DND-41 (cell line): ENCODE measurements at regions not wholly inside any gene's neighbourhood (a gene's known extent, or its start where the extent isn't known, plus 50 kb on each side); places are given as distances from the start of the nearest gene placed in this dataset.

ENCODE experiments used
- EZH2 ChIP-seq: IDR thresholded peaks from 3 replicates; pipeline ENCODE4 v1.6.1; 2012; ENCODE audit warnings: borderline replicate concordance, low read depth, mild to moderate bottlenecking, moderate library complexity, low read length, inconsistent platforms; ENCODE audit not compliant: severe bottlenecking
- TF ChIP-seq, protein P1 (sequence below): IDR thresholded peaks from 2 replicates; pipeline ENCODE4 v1.5.1; 2012; ENCODE audit warnings: borderline replicate concordance, low read length, moderate library complexity, mild to moderate bottlenecking; ENCODE audit not compliant: poor library complexity, severe bottlenecking; ENCODE audit errors: extremely low read depth

DNA sequence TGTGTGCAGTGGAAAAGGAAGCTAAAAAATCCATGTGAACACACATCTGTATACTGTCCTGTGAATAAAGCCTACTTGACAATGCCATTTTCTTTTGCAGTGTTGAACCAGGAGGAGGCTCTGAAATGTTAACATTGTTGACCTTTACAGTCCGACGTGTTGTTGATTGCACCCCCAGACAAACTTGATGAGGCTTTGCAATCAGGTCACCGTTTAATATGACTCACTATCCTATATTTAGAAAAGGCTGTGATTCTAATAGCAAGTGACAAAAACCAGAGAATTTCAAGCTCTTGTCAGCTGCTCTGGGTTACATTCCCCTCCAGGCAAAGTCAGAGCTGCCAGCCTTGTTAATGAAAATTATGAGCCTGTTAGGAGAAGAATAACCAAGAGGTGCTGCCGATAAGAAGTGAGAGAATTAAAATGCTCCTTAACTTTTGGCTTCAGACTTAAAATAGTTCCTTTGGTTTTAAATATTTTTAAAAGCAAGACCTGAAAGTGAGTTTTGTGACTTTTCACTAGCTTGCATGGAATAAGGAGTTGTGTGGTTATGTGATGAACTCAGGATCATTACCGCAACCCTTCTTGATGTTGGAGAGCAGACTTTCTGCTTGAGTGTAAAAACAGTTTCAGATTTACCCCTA, 162.1 kb downstream of the QPCT start:
- TF ChIP-seq, protein P1, sequence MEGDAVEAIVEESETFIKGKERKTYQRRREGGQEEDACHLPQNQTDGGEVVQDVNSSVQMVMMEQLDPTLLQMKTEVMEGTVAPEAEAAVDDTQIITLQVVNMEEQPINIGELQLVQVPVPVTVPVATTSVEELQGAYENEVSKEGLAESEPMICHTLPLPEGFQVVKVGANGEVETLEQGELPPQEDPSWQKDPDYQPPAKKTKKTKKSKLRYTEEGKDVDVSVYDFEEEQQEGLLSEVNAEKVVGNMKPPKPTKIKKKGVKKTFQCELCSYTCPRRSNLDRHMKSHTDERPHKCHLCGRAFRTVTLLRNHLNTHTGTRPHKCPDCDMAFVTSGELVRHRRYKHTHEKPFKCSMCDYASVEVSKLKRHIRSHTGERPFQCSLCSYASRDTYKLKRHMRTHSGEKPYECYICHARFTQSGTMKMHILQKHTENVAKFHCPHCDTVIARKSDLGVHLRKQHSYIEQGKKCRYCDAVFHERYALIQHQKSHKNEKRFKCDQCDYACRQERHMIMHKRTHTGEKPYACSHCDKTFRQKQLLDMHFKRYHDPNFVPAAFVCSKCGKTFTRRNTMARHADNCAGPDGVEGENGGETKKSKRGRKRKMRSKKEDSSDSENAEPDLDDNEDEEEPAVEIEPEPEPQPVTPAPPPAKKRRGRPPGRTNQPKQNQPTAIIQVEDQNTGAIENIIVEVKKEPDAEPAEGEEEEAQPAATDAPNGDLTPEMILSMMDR, result no peak
- TF ChIP-seq EZH2, result no peak
